ENCODE measurements at regions not wholly inside any gene's neighbourhood (a gene's known extent, or its start where the extent isn't known, plus 50 kb on each side); places are given as distances from the start of the nearest gene placed in this dataset.
"Not testable (repeated sequence)": the region's sequence is repeated elsewhere in the genome, so short reads cannot be mapped to it uniquely, and the experiment has no call there.

DNA sequence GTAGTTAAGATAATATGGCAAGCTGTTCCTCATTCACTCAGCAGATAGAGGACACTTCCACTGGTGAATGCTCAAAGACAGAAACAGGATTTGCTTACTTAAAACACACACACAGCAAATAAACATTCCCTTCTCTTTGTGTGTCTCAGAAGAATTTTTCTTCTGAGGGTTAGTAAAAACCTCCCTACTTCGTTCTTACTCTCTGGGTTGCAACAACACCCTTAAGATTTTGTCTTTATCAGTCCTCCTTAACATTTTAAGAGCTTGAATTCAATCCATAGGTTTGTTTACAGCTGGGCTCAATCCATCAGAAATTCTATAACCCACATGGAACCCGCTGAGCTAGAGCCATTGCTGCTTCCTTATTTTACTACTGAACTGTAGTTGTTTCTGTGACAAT, 237.4 kb upstream of the PIK3R1 start:
- FAIRE-seq, result no peak

DNA sequence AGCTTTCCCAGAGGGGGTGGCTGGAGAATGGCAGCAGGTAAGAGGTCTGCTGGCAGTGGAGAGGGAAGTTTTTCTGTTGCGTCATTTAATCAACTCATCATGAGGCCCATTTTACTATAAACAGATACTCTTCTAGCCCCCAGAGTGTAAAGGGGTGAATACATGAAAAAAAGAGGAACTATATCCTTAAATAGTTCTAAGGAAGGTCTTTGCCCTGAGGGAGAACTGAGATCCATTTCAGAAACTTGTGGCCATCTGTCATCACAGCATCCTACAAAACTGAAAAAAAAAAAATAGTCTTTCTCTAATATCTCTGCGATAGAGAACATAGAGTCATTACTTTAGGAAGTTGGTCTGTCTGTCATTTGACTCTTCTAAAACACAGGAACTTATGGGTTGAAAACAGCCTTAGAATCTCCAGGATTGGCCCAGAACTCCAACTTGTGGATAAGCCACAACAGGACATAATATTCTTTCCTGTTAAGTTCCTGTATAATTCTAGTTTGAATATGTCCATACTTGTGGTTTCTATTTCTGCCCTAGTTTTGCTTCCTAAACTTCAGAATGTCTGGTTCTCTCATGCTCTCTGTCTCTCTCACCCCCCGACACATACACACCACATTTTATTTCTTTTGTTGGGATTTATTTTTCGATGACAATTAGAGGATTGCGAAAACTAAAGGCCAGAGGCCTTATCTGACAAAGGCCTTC, 238.5 kb upstream of the PIK3R1 start:
- no peak for FAIRE-seq

DNA sequence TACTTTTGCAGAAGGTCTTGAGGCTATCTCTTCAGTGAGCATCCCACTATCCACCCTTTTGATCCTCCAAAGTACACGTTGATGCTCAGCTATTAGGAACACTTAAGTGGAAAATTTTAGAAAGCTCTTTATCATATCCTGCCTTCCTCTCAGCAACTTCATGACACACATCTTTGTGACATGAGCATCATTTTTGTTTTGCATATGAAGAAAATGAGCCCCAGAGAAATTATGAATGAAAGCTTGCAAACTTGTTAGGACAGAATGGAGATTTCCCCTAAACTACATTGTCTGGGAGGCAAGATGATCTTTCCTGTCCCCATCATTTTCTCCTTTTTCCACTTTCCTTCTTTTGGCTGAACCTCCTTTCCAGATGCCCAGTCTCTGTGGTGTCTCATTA, 239.4 kb upstream of the PIK3R1 start:
- no peak for FAIRE-seq

DNA sequence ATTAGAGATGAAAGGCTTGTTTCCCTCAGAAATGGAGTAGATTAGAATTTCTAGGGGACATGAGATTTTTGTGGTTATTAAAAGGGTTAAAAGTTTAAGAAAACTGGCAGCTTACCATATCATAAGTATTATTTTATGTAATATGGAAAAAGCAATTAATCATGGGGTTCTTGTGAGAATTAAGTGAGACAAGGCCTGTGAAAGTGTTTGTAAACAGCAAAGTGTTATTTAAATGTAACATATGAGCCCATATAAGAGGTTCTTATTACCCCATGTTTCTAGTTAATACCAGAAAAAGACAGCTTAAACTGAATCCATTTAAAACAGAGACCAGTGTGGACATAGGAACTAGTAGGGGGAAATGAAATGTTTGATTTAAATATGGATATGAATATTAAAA, 241.1 kb upstream of the PIK3R1 start:
- no peak for FAIRE-seq

DNA sequence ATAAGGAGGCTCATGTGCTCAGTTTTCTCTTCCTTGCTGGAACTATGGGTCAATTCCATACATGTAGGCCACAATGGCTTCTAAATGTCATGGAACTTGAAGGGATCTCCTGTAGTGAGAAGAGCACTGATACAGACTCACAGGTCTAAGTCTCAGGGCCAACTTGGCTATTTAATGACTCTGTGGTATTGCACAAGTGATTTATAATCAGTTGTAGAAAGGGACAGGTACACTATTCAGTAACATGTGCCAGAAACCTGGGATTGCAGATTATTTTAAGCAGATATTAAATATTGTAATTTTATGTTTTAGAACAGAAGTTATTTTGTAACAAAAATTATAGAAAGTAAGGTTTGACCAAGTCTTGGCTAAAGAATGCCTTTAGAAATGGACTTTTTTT, 241.5 kb upstream of the PIK3R1 start:
- FAIRE-seq, result no peak

DNA sequence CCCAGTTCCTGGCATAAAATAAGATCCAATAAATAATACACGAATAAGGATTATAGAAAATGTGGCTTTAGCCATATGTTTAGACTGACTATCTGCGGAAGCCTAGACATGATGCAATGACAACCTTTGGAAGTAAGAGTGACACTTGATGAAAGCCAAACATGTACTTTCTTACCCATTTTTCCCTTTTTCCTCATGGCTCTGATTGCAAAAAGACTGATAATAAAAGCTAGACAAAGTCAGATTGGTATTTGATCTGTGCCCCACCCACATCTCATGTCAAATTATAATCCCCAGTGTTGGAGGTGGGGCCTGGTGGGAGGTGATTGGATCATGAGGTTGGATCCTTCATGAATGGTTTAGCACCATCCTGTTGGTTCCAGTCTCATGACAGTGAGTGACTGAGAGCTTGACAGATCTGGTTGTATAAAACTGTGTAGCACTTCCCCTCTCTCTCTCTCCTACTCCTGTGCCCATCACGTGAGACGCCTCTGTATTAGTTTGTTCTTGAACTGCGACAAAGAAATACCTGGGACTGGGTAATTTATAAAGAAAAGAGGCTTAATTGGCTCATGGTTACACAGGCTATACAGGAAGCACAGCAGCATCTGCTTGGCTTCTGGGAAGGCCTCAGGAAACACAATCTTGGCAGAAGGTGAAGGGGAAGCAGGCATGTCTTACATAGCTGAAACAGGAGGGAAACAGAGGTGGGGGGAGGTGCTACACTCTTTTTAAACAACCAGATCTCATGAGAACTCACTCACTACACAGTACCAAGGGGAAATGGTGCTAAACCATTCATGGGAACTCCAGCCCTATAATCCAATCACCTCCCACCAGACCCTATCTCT, 243.4 kb upstream of the PIK3R1 start:
- no peak for FAIRE-seq

DNA sequence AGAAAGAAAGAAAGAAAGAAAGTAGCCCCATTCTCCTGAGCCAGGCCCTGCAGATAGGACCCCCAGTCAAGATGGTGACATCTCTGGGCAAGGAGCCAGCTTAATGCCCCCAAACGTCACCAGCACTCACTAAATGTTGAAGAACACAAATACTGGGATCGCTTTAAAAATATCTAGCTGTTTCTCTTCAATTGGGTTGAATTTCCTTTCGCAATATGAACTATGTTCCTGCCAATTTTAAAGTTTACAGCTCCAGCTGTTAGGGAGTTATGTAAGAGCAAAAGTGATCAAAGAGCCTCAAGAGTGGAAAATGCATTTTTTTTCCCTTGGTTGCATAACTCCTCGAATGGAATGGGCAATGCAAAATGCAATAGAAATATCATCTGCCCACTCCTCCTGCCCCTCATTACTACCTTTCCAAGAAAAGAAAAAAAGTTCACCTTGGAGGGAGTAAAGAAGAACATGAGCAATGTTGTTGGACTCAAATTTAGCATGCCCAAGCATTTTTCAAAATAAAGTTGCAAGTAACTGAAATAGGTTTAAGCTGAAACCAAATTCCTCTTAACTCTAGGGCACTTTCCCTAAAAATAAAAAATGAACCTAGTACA, 244.2 kb upstream of the PIK3R1 start:
- no peak for FAIRE-seq

DNA sequence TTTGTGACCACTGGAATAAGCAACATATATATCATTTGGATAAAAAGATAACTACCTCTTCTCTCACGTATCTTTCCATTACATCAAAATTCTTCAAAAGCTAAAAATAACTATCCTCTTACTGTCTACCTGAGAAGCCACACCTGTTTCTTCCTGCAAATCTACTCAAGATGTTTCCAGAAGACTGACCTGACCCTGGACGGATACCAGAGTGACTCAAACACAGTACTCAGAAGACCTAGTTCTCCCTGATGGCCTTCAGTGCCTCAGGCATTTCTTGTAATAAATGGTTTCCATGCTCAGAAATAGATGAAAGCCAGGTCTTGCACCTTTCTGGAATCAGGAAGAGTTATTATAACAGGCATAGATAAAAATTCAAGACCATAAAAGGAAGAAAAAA, 245.9 kb upstream of the PIK3R1 start:
- FAIRE-seq, result no peak

DNA sequence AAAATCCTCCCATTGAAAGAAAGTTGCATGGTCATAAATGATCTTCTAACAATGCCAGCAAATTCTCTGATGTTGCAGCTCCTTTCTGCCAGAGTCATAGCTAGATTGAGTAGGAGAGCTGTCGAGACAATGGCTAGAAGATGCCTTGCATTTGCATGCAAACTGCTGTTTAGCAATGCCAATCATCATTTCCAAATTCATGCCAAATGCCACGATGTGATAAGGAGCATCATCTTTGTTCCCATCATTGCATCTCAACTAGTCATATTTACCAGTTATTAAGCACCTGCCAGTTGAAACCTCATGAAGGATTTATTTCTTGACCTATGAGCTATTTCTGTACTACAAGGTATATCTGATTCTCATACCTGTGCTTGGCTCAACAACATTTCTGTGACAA, 246.4 kb upstream of the PIK3R1 start:
- FAIRE-seq, result no peak

DNA sequence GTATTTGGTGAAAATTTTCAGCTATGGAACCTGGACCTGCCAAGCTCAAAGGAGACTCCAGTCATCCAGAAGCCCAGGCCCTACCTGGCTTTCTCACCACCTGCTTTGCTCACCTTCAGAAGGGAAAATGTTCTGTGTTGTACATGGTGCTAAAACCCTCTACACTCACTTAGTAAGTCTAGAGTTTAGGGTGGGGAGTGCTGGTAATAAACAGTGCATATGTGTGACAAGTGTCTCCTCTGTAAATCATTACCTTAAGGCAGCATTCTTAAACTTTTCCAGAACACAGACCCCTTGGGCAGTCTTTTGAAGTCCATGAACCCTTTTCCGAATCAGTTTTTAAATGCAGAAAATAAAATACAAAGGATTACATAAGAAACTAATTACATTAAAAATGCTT, 248.8 kb upstream of the PIK3R1 start:
- FAIRE-seq, result no peak

DNA sequence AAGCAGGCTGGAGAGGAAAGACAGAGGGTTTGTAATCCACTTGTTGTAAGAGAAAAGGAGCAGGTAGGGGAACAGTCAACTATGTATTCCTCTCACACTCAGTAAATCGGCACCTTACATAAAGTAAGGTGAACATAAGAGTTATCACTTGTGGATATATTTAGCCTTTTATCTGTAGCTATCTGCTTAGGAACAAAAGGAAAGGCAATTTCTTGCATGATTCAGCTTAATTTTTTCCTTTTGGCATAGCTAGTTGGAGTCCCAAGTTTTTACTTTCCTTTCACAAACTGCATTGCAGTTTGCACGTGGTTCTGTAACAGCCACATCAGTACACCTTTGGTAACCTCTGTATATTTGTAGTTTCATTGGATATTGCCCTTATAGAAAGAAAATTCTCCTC, 250.9 kb upstream of the PIK3R1 start:
- no peak for FAIRE-seq

DNA sequence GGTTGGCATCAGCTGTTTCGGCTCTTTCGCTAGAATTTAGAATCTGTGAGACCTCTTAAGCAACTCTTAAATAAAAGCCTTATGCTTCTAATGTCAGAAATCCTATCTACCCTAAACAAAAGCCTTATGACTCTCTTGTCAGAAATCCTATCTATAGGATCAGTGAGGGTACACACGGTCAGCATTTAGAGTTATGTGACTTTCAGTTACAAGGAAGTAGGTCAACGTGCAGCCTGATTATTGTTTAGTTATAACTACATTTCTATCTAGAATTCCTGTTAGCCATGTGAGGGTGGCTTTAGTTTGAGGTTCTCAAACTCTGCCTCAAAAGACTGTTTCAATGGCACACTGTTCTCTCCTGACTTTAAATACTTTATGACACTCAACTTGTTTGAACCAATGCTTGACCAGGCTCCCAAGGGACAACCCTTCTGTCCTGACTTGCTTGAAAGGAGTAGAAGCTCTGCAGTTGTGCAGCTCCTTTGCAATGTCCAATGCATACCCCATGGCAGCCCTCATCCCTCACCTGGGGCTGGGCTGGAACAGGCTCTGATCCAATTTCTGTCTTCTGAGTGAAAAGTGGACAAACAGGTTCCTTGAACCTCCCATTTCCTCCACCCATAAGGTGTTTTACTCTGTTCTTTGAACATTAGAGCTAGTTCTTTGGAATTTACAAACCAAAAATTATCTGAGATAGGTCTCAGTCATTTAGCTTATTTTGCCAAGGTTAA, 251.6 kb upstream of the PIK3R1 start:
- no peak for FAIRE-seq

DNA sequence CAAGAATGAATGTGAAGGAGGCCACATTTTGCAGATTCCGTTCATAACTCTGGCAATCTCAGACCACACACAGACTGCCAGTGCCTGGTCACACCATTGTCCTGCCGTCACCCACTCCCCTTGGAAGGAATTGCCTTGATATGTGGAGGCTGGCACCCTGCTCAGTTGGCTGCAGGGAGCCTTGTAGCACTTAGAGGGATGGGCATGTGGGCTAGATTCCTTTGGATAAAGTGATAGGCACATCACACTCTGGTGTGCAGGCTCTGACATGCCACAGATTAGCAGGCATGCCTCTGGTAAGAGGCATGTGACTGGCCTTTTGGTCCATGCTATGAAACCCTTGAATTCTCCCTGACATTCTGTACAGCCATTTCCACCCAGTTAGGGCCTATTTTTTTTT, 254.6 kb upstream of the PIK3R1 start:
- no peak for FAIRE-seq

DNA sequence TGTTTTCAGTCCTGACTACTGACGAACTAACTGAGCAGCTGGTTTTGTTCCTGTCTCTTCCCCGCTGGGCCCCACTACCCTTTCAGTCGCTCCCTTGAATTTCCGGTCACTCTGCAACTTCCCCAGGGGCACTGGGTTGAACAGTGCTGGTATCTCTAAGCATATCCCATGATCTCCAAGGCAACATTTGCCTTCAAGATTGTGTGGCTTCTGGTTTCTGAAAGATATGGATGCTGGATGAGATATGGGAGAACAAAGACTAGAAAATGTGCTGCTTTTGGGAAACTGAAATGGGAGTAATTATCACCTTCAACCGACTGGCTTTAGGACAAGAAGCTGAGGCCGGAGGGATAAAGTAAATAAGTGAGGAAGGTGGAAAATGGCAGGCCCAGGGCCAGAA, 258.2 kb upstream of the PIK3R1 start:
- no peak for FAIRE-seq

DNA sequence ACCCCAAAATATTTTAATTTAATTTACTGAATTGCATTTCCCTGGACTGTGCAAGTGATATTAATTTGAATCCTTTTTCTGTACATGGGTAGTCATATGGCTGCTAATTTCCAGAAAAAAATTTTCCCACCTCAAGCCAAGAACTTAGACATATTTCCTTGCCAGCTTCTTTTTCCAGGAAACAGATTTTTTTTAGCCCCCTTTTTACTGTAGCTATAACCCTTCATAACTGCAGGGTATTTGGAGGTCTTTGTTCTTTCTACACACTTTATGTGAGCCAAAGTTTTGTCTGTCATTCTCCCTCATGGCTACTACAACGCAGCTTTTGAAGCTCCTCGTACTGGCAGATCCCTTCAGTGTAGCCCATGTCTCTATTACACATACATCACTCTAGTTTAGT, 261.2 kb upstream of the PIK3R1 start:
- FAIRE-seq, result no peak

DNA sequence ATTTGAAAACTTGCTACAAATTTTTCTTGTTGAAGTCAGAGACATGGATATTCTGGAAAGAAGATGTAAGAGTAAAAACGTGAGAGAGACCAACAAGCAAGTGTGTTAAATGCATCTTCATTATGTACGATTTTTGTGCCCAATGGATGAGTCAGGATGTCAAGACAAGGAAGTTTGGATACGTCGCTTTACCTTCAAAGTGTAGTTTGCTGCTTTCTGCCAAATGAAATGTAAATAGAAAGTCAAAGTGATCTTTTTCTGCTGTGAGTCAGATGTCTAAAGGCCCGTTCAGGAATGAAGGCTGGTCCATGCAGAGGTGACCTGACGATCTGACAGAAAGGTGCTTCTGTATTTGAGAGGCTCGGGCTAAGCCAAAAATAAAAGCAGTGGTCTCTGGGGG, 273.1 kb upstream of the PIK3R1 start:
- no peak for FAIRE-seq

DNA sequence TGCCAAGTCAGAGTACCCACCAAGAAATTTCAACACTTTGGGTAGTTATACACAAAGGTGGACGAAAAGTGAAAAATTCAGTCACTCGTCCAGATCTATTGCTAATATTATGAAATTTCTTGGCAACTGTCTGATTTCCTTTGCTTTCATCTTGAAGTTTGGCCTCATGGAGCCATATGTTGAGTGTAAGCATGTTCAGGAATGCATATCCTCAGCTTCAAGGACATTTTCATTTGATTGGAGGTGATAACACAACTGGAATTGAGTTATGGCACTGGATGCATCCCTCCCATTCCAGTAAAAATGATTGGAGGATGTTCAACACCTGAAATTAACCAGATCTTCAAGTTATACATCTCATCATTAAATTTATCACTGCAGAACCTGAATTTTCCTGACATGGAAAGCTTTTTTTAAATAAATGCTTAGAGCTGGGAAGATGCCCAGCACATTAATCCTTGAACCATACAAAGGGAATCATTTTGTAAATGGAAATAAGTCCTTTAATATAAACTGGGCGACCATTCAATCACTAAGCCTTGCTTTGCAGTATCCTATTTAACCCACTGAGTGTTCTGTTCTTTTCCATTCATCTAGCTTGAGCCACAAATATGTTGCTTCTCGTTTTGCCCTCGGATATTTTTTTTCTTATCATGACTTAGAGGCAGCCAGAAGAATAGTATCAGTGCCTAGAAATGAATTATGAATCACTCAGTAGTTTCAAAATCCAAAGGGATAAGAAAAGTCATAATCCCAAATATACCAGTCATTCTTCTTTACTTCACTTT, 273.7 kb upstream of the PIK3R1 start:
- no peak for FAIRE-seq

DNA sequence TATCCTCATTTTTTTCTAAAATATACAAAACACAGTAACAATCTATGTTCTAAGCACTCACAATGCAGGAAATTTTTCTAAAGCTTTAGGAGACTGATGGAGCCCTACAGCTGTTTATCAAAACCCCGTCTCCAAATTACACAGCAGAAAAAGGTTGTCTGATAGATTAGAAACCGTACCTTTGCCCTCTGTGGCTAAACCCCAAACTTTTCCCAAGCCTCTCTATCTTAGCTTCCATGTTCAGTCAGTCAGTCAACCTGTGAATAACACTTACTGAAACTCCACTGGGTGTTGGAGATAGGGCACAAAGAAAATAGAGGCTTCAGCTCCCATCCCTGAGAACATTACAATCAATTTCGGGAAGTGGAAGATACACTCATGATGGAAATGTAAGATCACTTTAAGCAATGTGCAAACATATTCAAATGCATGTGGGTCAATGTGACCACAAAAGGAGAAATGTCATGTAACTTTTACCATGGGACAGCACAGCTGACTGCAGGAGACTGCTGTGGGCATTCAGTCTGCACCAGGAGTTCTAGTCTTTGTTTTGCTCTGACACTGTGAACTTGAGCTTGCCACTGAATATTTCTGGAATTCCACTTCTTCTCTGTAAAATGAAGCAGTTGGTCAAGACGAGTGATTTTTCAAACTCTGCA, 279.5 kb upstream of the PIK3R1 start:
- no peak for FAIRE-seq

DNA sequence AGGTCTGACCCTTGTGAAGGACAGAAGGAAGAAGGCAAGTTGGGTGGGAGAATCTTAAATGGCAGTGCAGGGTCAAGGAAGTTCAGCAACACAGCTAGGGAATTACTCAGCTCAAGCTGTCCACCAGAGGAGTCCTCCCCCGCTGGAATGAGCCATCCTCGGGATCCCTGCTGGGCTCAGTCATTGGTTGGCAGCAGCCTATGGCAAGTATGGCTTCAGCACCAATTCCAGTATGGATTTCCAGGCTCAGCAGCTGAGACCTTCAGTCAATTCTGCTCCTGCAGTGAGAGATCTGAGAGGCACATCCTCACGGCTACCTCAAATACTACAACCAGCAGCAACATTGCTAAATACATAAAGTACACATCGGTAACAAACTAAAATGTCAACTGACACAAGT, 280.6 kb upstream of the PIK3R1 start:
- no peak for FAIRE-seq

DNA sequence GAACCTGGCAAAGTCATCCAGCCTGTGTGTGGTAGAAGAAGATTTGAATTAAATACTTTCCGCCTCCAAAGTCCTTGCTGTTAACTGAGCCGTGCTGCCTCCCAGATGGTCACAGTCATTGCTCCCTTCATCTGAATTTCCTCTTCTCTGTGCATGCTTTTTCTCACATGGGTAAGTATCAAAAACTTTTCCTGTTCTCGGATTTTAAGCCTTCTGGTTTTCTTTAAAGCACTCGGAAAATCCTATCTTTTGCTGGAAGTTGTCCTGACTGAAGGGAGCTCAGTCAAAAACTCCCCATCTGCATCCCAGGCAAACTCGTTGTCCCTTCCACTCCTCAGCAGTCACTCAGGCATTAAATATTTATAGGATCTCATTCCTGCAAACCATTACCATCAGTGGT, 290.0 kb upstream of the PIK3R1 start:
- no peak for FAIRE-seq

DNA sequence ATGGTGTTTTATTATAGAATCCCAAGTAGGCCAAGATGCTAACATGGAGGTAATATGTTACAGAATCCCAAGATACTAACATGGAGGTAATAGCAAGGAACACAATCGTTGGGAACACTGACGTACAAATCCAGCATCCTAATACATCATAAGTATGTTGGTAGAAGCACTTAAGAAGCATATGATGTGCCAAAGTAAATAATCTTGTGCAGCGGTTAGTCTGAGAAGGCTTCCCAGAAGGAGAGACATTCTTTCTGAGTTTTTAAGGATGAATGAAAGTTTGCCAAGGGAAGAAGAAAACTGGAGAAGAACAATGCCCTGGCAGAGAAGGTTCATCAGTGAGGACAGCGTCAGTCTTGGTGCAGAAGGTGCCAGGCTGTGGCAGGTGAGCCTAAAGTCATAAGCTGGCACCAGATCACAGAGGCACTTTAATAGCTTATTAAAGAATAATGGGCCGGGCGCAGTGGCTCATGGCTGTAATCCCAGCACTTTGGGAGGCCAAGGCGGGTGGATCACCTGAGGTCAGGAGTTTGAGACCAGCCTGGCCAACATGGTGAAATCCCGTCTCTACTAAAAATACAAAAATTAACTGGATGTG, 294.5 kb upstream of the PIK3R1 start:
- no peak for FAIRE-seq

DNA sequence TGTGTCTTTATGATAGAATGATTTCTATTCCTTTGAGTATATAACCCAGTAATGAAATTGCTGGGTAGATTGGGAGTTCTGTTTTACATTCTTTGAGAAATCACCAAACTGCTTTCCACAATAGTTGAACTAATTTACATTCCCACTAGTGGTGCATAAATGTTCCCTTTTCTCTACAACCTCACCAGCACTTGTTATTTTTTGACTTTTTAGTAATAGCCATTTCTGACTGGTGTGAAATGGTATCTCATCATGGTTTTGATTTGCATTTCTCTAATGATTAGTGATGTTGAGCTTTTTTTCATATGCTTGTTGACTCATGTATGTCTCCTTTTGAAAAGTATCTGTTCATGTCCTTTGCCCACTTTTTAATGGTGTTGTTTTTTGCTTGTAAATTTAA, 296.0 kb upstream of the PIK3R1 start:
- not testable (repeated sequence) for FAIRE-seq
